ENCODE measurements at regions not wholly inside any gene's neighbourhood (a gene's known extent, or its start where the extent isn't known, plus 50 kb on each side); places are given as distances from the start of the nearest gene placed in this dataset.

DNA sequence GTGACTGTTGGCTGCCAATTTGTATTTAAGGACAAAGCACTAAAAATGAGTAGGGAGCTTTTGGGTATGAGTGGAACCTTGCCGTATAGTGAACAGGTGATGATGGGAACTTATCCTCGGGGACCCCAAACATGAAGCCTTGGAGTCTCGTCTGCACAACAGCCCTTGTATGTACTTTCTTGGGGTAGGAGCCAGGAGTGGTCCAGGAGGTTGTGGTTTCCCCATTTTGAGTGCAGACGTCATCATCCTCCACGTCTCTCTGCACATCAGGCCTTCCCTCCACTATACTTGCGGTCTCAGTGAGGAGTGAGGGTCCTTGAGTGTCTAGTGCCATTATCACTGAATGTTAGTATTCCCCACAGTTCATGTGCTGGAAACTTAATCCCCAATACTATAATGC, 101.5 kb upstream of the HS6ST1 start:
- H3K9me3 ChIP-seq (ENCODE audit: control insufficient read depth, insufficient read depth, low read depth, low read length) = no peaks in the 10 kb centered on the region
- peaks cover 7% of the 10 kb centered on the region for H3K4me1 ChIP-seq (ENCODE audit: control insufficient read depth, extremely low read depth, insufficient read depth, low read length)
- no peaks in the 10 kb centered on the region for H3K79me2 ChIP-seq (ENCODE audit: control insufficient read depth, insufficient read depth, low read length)
- no peak for DNase-seq (ENCODE audit: low read depth in 2 of 2)
- no peak overlapping the region for H3K4me3 ChIP-seq (replicated peaks in 1 of 4; ENCODE audit: control extremely low read depth in 1 of 4, insufficient read depth in 1 of 4, low read depth in 3 of 4, low read length in 4 of 4)
- TF ChIP-seq, protein P1, sequence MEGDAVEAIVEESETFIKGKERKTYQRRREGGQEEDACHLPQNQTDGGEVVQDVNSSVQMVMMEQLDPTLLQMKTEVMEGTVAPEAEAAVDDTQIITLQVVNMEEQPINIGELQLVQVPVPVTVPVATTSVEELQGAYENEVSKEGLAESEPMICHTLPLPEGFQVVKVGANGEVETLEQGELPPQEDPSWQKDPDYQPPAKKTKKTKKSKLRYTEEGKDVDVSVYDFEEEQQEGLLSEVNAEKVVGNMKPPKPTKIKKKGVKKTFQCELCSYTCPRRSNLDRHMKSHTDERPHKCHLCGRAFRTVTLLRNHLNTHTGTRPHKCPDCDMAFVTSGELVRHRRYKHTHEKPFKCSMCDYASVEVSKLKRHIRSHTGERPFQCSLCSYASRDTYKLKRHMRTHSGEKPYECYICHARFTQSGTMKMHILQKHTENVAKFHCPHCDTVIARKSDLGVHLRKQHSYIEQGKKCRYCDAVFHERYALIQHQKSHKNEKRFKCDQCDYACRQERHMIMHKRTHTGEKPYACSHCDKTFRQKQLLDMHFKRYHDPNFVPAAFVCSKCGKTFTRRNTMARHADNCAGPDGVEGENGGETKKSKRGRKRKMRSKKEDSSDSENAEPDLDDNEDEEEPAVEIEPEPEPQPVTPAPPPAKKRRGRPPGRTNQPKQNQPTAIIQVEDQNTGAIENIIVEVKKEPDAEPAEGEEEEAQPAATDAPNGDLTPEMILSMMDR (conservative IDR thresholded peaks at IDR 0.05 in 1 of 2, IDR thresholded peaks at IDR 0.05 in 1 of 2; ENCODE audit: low read depth in 1 of 2, low read length in 2 of 2) = no peak
- TF ChIP-seq EZH2 (IDR thresholded peaks at IDR 0.05; ENCODE audit: low read length, missing control alignments) = no peak
- no peaks in the 10 kb centered on the region for H3K27me3 ChIP-seq (ENCODE audit: control insufficient read depth, insufficient read depth, low read length)
- no peak overlapping the region for H3K9ac ChIP-seq (ENCODE audit: insufficient read depth, low read length)
- H2AFZ ChIP-seq (ENCODE audit: low read length) = no peak overlapping the region
- no peaks in the 10 kb centered on the region for H4K20me1 ChIP-seq (ENCODE audit: control insufficient read depth, extremely low read depth, insufficient read depth, low read length)
- H3K4me2 ChIP-seq (ENCODE audit: extremely low read depth, insufficient read depth, low read length) = no peak overlapping the region
- H3K36me3 ChIP-seq (ENCODE audit: control insufficient read depth, insufficient read depth, low read length) = no peaks in the 10 kb centered on the region
- no peak overlapping the region for H3K27ac ChIP-seq (ENCODE audit: insufficient read depth, low read length)

DNA sequence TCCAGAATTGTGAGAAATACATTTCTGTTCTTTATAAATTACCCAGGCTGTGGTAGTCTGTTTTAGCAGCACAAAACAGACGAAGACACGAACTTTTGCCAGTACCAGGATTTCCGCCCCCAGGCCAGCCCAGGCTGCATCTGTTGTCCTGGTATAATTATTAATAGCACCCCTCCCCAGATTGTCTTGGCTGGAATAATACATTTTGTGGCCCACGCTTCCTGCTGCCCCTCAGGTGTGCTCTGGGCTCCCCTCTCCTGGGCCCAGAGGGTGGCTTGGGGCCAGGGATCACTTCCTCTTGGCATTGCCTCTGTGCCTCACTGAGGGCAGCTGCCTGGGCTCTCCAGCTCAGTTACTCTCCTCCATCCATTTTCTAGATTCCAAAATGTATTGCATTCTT, 102.1 kb upstream of the HS6ST1 start:
- Histone ChIP-seq H3K9me3 (ENCODE audit: control insufficient read depth, insufficient read depth, low read depth, low read length) (no peaks in the 10 kb centered on the region), H3K4me2 (ENCODE audit: extremely low read depth, insufficient read depth, low read length) (no peak overlapping the region), H3K79me2 (ENCODE audit: control insufficient read depth, insufficient read depth, low read length) (no peaks in the 10 kb centered on the region), H3K27me3 (ENCODE audit: control insufficient read depth, insufficient read depth, low read length) (no peaks in the 10 kb centered on the region), H3K27ac (ENCODE audit: insufficient read depth, low read length) (no peak overlapping the region), H3K4me1 (ENCODE audit: control insufficient read depth, extremely low read depth, insufficient read depth, low read length) (peaks cover 7% of the 10 kb centered on the region), H3K4me3 (replicated peaks in 1 of 4; ENCODE audit: control extremely low read depth in 1 of 4, insufficient read depth in 1 of 4, low read depth in 3 of 4, low read length in 4 of 4) (no peak overlapping the region), H2AFZ (ENCODE audit: low read length) (no peak overlapping the region), H3K36me3 (ENCODE audit: control insufficient read depth, insufficient read depth, low read length) (no peaks in the 10 kb centered on the region), H4K20me1 (ENCODE audit: control insufficient read depth, extremely low read depth, insufficient read depth, low read length) (no peaks in the 10 kb centered on the region), H3K9ac (ENCODE audit: insufficient read depth, low read length) (no peak overlapping the region)
- TF ChIP-seq, protein P1 (conservative IDR thresholded peaks at IDR 0.05 in 1 of 2, IDR thresholded peaks at IDR 0.05 in 1 of 2; ENCODE audit: low read depth in 1 of 2, low read length in 2 of 2) = no peak
- no peak for TF ChIP-seq EZH2 (IDR thresholded peaks at IDR 0.05; ENCODE audit: low read length, missing control alignments)
- no peak for DNase-seq (ENCODE audit: low read depth in 2 of 2)

DNA sequence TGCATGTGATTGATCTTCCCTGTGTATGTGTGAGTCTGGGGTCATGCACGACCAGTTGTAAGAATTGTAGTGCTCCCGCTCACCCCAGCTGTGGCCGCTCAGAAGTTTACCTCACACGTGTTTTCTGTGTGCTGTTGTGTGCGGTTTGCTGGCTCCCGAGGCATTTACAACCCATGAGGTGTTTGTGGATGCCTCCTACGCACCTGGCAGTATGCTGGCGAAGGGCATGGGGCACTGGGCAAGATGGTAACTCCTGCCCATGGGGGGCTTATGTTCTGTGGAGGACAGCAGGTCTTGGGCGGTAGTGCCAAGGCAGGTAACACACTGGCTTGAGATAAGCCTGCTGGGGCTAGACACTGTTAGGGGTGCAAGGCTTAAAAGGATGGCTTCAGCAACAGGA, 102.6 kb upstream of the HS6ST1 start:
- no peaks in the 10 kb centered on the region for H4K20me1 ChIP-seq (ENCODE audit: control insufficient read depth, extremely low read depth, insufficient read depth, low read length)
- H3K4me3 ChIP-seq (replicated peaks in 1 of 4; ENCODE audit: control extremely low read depth in 1 of 4, insufficient read depth in 1 of 4, low read depth in 3 of 4, low read length in 4 of 4) = no peak overlapping the region
- no peak overlapping the region for H2AFZ ChIP-seq (ENCODE audit: low read length)
- TF ChIP-seq EZH2 (IDR thresholded peaks at IDR 0.05; ENCODE audit: low read length, missing control alignments) = no peak
- TF ChIP-seq, protein P1 (conservative IDR thresholded peaks at IDR 0.05 in 1 of 2, IDR thresholded peaks at IDR 0.05 in 1 of 2; ENCODE audit: low read depth in 1 of 2, low read length in 2 of 2) = no peak
- no peak overlapping the region for H3K27ac ChIP-seq (ENCODE audit: insufficient read depth, low read length)
- peaks cover 9% of the 10 kb centered on the region for H3K4me1 ChIP-seq (ENCODE audit: control insufficient read depth, extremely low read depth, insufficient read depth, low read length)
- DNase-seq (ENCODE audit: low read depth in 2 of 2) = no peak
- no peaks in the 10 kb centered on the region for H3K27me3 ChIP-seq (ENCODE audit: control insufficient read depth, insufficient read depth, low read length)
- no peak overlapping the region for H3K9ac ChIP-seq (ENCODE audit: insufficient read depth, low read length)
- H3K9me3 ChIP-seq (ENCODE audit: control insufficient read depth, insufficient read depth, low read depth, low read length) = no peaks in the 10 kb centered on the region
- H3K4me2 ChIP-seq (ENCODE audit: extremely low read depth, insufficient read depth, low read length) = no peak overlapping the region
- no peaks in the 10 kb centered on the region for H3K36me3 ChIP-seq (ENCODE audit: control insufficient read depth, insufficient read depth, low read length)
- H3K79me2 ChIP-seq (ENCODE audit: control insufficient read depth, insufficient read depth, low read length) = no peaks in the 10 kb centered on the region
